Heart left ventricle (tissue), 13 donors: ENCODE measurements at regions not wholly inside any gene's neighbourhood (a gene's known extent, or its start where the extent isn't known, plus 50 kb on each side); places are given as distances from the start of the nearest gene placed in this dataset.

Experiments
- CTCF ChIP-seq, 12 donors: fragments of 200-600 bp; sonication (generic) in 4 of 12; IDR thresholded peaks; one replicate each; pipeline versions ENCODE4 v1.5.0 to v1.8.0; 2018 to 2022; ENCODE audit warnings: antibody characterized with exemption in 12 of 12, mild to moderate bottlenecking in 5 of 12
- POLR2A ChIP-seq, 2 donors: fragments of 450-650 bp; IDR thresholded peaks; one replicate each; pipeline ENCODE4 v1.6.1; 2017; ENCODE audit warnings: antibody characterized with exemption in 2 of 2, mild to moderate bottlenecking in 2 of 2, moderate library complexity in 2 of 2
- donor health status: ischemic (EF 13 %, LVEDD 7.1; RV severe dilation, severe dysfunction).
- donor health status: DM: no; HTN: yes; CAD: no.
- donor health status: DM: no; HTN: no; CAD: no.
- donor health status: ischemic (EF 25% LVEDD 6.9; RV normal size, moderate dysfunction).
- donor health status: ischemic (EF 25% LVEDD 5.7; RV mildly dilated, moderate dysfunction).
- donor health status: ischemic (EF 35%, LVEDD 5.7; RV mildly dilated, moderate dysfunction).
- donor health status: nonischemic (EF 11% LVEDD 7.7; RV severe dilation, severe dysfunction).
- donor health status: DM: yes; HTN: yes; CAD: no.
- donor health status: PGD.
- donor health status: ischemic (EF 29% LVEDD 5.4; RV normal size, mild dysfunction).
- donor health status: nonischemic (EF 23%, LVEDD 6.1; RV moderate dilation, normal function).

- TF ChIP-seq POLR2A (IDR thresholded peaks at IDR 0.05) (no peak), CTCF (IDR thresholded peaks at IDR 0.05) (no peak)
Measured at GRCh38 chr5:56684159-56684558, 131.2 kb upstream of the MAP3K1 start.
